GM23338 (cell line): ENCODE measurements at regions not wholly inside any gene's neighbourhood (a gene's known extent, or its start where the extent isn't known, plus 50 kb on each side); places are given as distances from the start of the nearest gene placed in this dataset.

Experiments used
- ATAC-seq: fragments of 200-7000 bp; cut with Tn5 transposase; 3 replicates; pipeline ENCODE4 v1.9.1; 2020
- DNase-seq: peaks from one replicate; pipeline ENCODE4 v3.0.0-alpha.2; 2015; ENCODE audit warnings: low spot score
- H2AFZ ChIP-seq: fragments of 200-600 bp; sonication (generic); 2 replicates; pipeline ENCODE4 v1.8.0; 2016; ENCODE audit warnings: antibody characterized with exemption, mild to moderate bottlenecking, moderate library complexity
- H3F3A ChIP-seq: fragments of 200-600 bp; sonication (generic); replicated peaks from 2 replicates; pipeline ENCODE4 v1.8.0; 2017; ENCODE audit warnings: antibody characterized with exemption, mixed run types, low read depth
- H3K27ac ChIP-seq: fragments of 200-600 bp; sonication (generic); 2 replicates; pipeline ENCODE4 v1.6.1; 2016; ENCODE audit warnings: low read depth
- H3K27me3 ChIP-seq: fragments of 200-600 bp; sonication (generic); 2 replicates; pipeline ENCODE4 v1.8.0; 2016; ENCODE audit warnings: mild to moderate bottlenecking, mixed run types, moderate library complexity; ENCODE audit not compliant: insufficient read depth
- H3K36me3 ChIP-seq: fragments of 200-600 bp; sonication (generic); 2 replicates; pipeline ENCODE4 v1.8.0; 2016; ENCODE audit warnings: mild to moderate bottlenecking; ENCODE audit not compliant: insufficient read depth
- H3K4me1 ChIP-seq: fragments of 200-600 bp; sonication (generic); 2 replicates; pipeline ENCODE4 v1.8.0; 2016; ENCODE audit warnings: mild to moderate bottlenecking, moderate library complexity; ENCODE audit not compliant: insufficient read depth
- H3K4me2 ChIP-seq: fragments of 200-600 bp; sonication (generic); 2 replicates; pipeline ENCODE4 v1.7.1; 2017; ENCODE audit warnings: mixed run types
- H3K4me3 ChIP-seq: fragments of 200-600 bp; sonication (generic); 2 replicates; pipeline ENCODE4 v1.6.1; 2016; ENCODE audit warnings: mixed run types
- H3K79me2 ChIP-seq: fragments of 200-600 bp; sonication (generic); replicated peaks from 2 replicates; pipeline ENCODE4 v1.8.0; 2017; ENCODE audit warnings: mild to moderate bottlenecking; ENCODE audit not compliant: insufficient read depth
- H3K9me2 ChIP-seq: fragments of 200-600 bp; sonication (generic); 2 replicates; pipeline ENCODE4 v1.8.0; 2017; ENCODE audit not compliant: insufficient read depth
- H4K20me1 ChIP-seq: fragments of 200-600 bp; sonication (generic); replicated peaks from 2 replicates; pipeline ENCODE4 v1.8.0; 2017; ENCODE audit warnings: mild to moderate bottlenecking; ENCODE audit not compliant: insufficient read depth
- H3K27ac Mint-ChIP-seq: 2 replicates; pipeline ENCODE4 v1.8.0; 2020; ENCODE audit warnings: inconsistent platforms, mild to moderate bottlenecking, moderate library complexity, mixed read lengths
- H3K27me3 Mint-ChIP-seq: 3 replicates; pipeline ENCODE4 v1.8.0; 2022; ENCODE audit warnings: low read depth, mild to moderate bottlenecking, moderate library complexity, mixed read lengths, inconsistent platforms; ENCODE audit not compliant: insufficient read depth, poor library complexity
- H3K36me3 Mint-ChIP-seq: 3 replicates; pipeline ENCODE4 v1.8.0; 2021; ENCODE audit warnings: low read depth, mild to moderate bottlenecking, inconsistent platforms, moderate library complexity, mixed read lengths
- H3K4me1 Mint-ChIP-seq: 3 replicates; pipeline ENCODE4 v1.8.0; 2020; ENCODE audit warnings: mild to moderate bottlenecking, inconsistent platforms, mixed read lengths
- H3K4me3 Mint-ChIP-seq: 3 replicates; pipeline ENCODE4 v1.8.0; 2021; ENCODE audit warnings: moderate library complexity, mild to moderate bottlenecking, inconsistent platforms, mixed read lengths
- H3K9me3 Mint-ChIP-seq: 3 replicates; pipeline ENCODE4 v1.8.0; 2020; ENCODE audit warnings: moderate library complexity, mild to moderate bottlenecking, inconsistent platforms, mixed read lengths
- CREB1 ChIP-seq: fragments of 250-450 bp; sonication (Bioruptor Pico); IDR thresholded peaks from 2 replicates; pipeline ENCODE4 v1.5.0; 2020; ENCODE audit warnings: low read depth, mild to moderate bottlenecking, moderate library complexity
- CTCF ChIP-seq, 2 experiments: fragments of 200-600 bp in 1 of 2; sonication (generic) in 1 of 2; conservative IDR thresholded peaks; 2 replicates each; pipeline versions ENCODE4 v1.5.1 to v1.6.1; 2016 to 2017; ENCODE audit warnings: antibody characterized with exemption in 2 of 2, low read depth in 2 of 2, mild to moderate bottlenecking in 2 of 2, moderate library complexity in 1 of 2
- EZH2 ChIP-seq: fragments of 200-600 bp; sonication (generic); IDR thresholded peaks from one replicate; pipeline ENCODE4 v1.8.0; 2017; ENCODE audit warnings: antibody characterized with exemption, mild to moderate bottlenecking, low read depth; ENCODE audit not compliant: unreplicated experiment
- JUNB ChIP-seq: IDR thresholded peaks from one replicate; pipeline ENCODE4 v1.6.1; 2016; ENCODE audit warnings: antibody characterized with exemption; ENCODE audit not compliant: unreplicated experiment
- NANOG ChIP-seq: IDR thresholded peaks from 2 replicates; pipeline ENCODE4 v1.6.1; 2016; ENCODE audit warnings: antibody characterized with exemption, borderline replicate concordance
- POLR2AphosphoS5 ChIP-seq: IDR thresholded peaks from 2 replicates; pipeline ENCODE4 v1.6.1; 2016; ENCODE audit warnings: antibody characterized with exemption, low read depth
- REST ChIP-seq: IDR thresholded peaks from one replicate; pipeline ENCODE4 v1.6.1; 2018; ENCODE audit warnings: antibody characterized with exemption; ENCODE audit not compliant: unreplicated experiment
- STAT1 ChIP-seq: IDR thresholded peaks from one replicate; pipeline ENCODE4 v1.6.1; 2016; ENCODE audit warnings: antibody characterized with exemption; ENCODE audit not compliant: unreplicated experiment
- ZNF331 ChIP-seq: fragments of 250-450 bp; sonication (Bioruptor Pico); IDR thresholded peaks from 2 replicates; pipeline ENCODE4 v1.5.0; 2020; ENCODE audit warnings: low read depth, mild to moderate bottlenecking, moderate library complexity
- ZNF462 ChIP-seq: fragments of 250-450 bp; sonication (Bioruptor Pico); IDR thresholded peaks from 2 replicates; pipeline ENCODE4 v1.5.0; 2020; ENCODE audit warnings: mild to moderate bottlenecking, moderate library complexity
- TF ChIP-seq, protein P1 (sequence below): IDR thresholded peaks from 2 replicates; pipeline ENCODE4 v1.6.1; 2016; ENCODE audit warnings: antibody characterized with exemption

GRCh38 chr6:91164105-91164504 lies 577.2 kb upstream of the MAP3K7 start (continued):
- TF ChIP-seq CTCF (conservative IDR thresholded peaks at IDR 0.05; ENCODE audit: low read depth in 2 of 2) (no peak), NANOG (no peak), CREB1 (no peak), ZNF462 (CRISPR knock-in tag) (no peak)

DNA sequence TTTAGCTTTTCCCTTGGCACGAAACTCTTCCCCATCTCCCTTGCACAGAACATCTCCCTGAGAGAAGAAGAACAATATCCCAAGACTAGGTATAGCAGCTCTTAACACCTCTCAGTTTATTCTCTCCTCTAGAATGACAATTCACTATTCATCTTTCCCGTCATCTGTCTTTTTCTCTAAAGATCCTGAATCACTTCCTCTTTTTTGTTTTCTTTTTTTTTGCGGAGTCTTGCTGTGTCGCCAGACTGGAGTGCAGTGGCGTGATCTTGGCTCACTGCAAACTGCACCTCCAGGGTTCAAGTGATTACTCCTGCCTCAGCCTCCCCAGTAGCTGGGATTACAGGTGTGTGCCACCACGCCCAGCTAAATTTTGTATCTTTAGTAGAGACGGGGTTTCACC lies 574.4 kb upstream of the MAP3K7 start:
- Mint-ChIP-seq H3K36me3 (no peaks in the 10 kb centered on the region), H3K27me3 (no peaks in the 10 kb centered on the region), H3K9me3 (no peaks in the 10 kb centered on the region), H3K4me1 (peaks cover 15% of the 10 kb centered on the region), H3K27ac (no peak overlapping the region), H3K4me3 (no peak overlapping the region)
- no peaks in the 10 kb centered on the region for H3K27me3 ChIP-seq
- ATAC-seq (no peak), DNase-seq (no peak)
- no peaks in the 10 kb centered on the region for H3K79me2 ChIP-seq
- no peaks in the 10 kb centered on the region for H4K20me1 ChIP-seq
- H3K4me3 ChIP-seq = no peak overlapping the region
- no peak overlapping the region for H3K4me2 ChIP-seq
- 0 out of 2 replicates have a peak overlapping the region, but pooled peaks have one; percentile 5 for H2AFZ ChIP-seq
- no peaks in the 10 kb centered on the region for H3F3A ChIP-seq
- H3K36me3 ChIP-seq = no peaks in the 10 kb centered on the region
- H3K4me1 ChIP-seq = peaks cover 19% of the 10 kb centered on the region
- no peaks in the 10 kb centered on the region for H3K9me2 ChIP-seq
- H3K27ac ChIP-seq = no peak overlapping the region
- TF ChIP-seq ZNF331 (CRISPR knock-in tag) (no peak), STAT1 (no peak), JUNB (no peak), REST (no peak), CREB1 (no peak), CTCF (conservative IDR thresholded peaks at IDR 0.05; ENCODE audit: low read depth in 2 of 2) (no peak), EZH2 (no peak), POLR2AphosphoS5 (no peak)
- TF ChIP-seq, protein P1, sequence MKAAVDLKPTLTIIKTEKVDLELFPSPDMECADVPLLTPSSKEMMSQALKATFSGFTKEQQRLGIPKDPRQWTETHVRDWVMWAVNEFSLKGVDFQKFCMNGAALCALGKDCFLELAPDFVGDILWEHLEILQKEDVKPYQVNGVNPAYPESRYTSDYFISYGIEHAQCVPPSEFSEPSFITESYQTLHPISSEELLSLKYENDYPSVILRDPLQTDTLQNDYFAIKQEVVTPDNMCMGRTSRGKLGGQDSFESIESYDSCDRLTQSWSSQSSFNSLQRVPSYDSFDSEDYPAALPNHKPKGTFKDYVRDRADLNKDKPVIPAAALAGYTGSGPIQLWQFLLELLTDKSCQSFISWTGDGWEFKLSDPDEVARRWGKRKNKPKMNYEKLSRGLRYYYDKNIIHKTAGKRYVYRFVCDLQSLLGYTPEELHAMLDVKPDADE = no peak
